ENCODE measurements at regions not wholly inside any gene's neighbourhood (a gene's known extent, or its start where the extent isn't known, plus 50 kb on each side); places are given as distances from the start of the nearest gene placed in this dataset.

GRCh38 chr3:104731074-104731473, 635.6 kb upstream of the ALCAM start:
- no peak for DNase-seq

- DNase-seq: no peak
Observed at GRCh38 chr3:104734627-104735026, 632.1 kb upstream of the ALCAM start.

- DNase-seq: no peak
Observed at GRCh38 chr3:104735691-104736090, 631.0 kb upstream of the ALCAM start.

DNA sequence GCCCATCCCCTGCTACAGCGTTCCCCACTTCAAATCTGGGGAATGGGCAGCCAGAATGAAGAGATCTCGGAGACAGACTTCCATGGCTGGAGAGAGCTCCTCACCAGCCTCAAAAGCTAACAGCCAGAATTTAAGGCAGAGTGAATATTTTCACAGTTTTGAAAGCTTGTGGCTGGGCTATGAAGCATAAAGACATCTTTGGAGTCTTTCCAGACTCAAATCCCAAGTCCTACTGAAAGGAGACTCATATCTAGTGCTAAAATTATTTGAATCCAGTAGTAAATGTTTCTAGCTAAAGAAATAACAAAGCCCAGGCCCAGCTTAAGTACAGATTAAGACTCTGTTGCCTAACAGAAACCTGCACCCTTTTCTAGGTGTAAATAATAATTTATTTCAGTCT, 628.4 kb upstream of the ALCAM start:
- no peak for DNase-seq

DNA sequence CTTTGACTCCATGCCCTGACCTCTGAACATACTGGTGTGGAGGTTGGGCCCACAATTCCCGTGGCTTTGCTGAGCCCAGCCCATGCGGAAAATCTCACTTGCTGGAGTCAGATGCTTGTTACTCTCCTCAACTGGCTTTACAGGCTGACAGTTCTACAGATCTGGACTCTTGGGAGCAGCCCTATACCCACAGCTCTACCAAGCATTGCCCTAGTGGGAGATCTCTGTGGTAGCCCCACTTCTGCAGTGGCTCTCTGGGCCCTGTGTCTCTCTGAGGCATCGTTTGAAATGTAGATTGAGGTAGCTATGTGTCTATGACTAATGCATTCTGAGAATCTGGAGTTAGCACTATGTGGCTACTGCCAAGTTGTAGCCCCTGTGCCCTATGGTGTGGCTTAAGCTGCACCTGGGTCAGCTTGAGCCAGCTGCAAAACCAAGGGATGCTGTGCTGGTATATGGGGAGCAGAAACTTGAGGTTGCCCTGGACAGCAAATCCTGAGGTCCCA, 625.8 kb upstream of the ALCAM start:
- no peak for DNase-seq

DNA sequence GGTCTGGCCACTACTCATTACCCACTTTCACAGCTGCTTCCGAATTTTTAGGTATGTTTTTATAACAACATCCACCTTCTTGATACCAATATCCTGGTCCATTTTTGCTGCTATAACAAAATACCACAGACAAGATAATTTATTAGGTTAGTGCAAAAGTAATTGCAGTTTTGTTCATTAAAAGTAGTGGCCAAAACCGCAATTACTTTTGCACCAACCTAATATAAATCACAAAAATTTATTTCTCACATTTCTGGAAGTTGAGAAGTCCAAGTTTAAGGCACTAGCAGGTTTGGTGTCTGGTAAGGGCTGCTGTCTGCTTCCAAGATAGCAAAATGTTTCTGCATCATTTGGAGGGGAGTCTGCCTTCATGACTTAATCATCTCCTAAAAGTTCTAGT, 624.7 kb upstream of the ALCAM start:
- no peak for DNase-seq

GRCh38 chr3:104745313-104745712, 621.4 kb upstream of the ALCAM start:
- no peak for DNase-seq

DNA sequence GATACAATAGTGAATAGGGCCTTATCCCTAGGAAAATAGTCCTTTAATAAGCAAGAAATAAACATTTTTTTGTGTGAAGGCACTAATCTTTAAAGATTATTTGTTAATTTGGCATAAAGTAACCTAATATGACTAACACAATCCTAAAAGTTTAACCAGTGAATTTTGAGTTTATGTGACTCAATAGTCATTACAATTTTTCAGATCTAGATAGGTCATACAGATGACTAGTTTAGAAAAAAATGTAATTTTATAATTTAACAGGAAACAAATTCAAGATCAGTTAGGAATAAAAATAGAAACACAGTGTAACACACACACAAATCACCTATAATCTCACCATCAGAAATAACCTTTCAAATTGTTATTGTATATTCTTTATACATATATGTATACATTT, 620.7 kb upstream of the ALCAM start:
- DNase-seq: no peak

DNA sequence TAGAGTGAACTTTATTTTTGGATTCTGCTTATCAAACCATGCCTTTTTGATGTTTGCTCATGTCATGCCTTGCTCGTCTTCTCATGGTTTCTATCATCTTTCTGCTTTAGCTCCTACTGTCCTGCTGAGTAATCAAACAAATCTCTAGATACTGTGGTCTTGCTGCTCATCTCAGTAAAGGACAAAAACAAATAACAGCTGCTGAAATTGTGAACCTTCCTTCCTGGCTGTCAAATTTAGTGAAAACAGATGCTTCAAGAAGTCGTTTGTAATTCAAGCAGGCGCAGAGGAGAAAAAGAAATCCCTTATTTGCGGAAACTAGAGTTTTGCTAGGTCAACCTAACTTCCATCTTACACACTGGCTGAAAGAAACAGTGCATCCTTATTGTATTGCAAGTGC, 616.1 kb upstream of the ALCAM start:
- DNase-seq: peak; percentile 15

DNA sequence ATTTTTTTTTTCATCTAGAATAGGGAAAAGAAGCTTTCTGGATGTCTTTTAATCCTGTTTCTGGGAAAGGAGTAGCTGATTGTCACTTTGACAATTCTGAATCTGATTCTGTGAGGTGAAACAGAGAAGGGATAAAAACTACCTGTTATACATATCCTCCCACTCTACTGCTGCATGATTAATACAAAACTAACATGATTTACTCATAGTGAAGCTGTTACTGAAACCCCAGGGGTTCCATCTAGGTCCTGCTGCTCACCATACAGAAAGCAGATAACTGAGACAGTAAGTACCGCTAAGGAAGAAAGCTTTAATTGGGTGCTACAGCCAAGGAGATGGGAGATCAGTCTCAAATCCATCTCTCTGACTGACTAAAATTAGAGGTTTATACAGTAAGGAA, 610.9 kb upstream of the ALCAM start:
- no peak for DNase-seq

- DNase-seq: no peak
Observed at GRCh38 chr3:104763007-104763406, 603.7 kb upstream of the ALCAM start.

DNA sequence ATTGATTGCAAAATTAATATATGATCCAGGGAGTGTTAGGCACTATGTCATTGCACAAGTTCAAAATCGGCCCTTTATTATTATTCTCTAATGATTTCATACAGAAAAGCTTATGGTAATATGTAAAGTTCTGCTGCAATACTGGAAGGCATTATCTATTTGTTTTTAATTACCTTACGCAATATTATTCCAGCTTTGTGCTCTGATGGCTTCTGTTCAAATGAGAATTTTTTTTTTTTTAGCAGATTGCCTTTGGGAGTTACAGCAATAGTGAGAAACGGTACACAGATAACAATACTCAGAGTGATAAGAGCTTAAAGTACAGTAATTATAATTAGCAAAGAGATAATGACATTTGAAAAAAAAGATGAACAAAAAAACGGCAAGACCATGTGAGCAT, 602.2 kb upstream of the ALCAM start:
- DNase-seq: no peak

GRCh38 chr3:104768886-104769285, 597.8 kb upstream of the ALCAM start:
- no peak for DNase-seq

DNA sequence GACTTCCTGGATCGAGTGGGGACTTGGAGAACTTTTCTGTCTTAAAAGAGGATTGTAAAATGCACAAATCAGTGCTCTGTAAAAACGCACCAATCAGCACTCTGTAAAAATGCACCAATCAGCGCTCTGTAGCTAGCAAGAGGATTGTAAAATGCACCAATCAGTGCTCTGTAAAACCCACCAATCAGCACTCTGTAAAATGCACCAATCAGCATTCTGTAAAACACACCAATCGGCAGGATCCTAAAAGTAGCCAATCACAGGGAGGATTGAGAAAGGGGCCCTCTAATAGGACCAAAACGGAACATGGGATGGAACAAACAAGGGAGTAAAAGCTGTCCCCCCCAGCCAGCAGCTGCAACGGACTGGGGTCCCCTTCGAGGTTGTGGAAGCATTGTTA, 587.4 kb upstream of the ALCAM start:
- DNase-seq: no peak

DNA sequence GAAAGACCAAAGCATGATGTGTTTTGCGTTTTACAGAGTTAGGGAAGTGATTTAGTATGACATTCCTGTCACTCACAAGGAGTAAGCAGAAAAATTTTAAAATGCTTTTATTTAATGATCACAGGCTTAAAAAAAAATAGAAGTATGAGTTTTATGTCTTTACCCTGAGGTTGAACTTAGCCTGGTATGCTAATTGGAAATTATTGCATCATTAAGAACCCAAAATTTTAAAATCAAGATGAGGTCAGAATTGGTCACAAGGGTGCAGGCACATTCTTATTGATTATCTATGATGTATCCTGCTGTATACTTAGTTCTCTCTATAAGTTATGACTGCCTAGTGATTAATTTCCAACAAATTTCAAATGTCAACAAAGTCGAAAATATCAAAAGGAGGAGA, 585.6 kb upstream of the ALCAM start:
- no peak for DNase-seq

- no peak for DNase-seq
Observed at GRCh38 chr3:104785947-104786346, 580.8 kb upstream of the ALCAM start.

DNA sequence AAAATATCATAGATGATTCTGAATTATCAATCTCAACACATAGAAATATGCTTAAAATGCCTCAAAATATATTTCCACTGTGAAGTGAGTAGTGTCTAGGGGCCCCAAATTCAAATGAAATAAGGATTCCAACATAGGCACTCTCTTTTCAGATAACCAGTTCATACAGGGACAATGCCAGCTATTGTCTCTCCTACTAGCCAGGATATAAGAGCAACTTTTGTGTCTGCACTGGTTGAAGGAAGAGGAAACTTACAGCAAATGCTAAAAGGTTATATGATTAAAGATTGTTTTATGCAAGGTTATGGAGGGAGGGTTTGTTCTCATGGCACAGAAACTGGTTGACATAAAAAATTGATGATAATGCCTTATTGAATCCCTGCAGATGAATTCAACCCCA, 579.4 kb upstream of the ALCAM start:
- no peak for DNase-seq

DNA sequence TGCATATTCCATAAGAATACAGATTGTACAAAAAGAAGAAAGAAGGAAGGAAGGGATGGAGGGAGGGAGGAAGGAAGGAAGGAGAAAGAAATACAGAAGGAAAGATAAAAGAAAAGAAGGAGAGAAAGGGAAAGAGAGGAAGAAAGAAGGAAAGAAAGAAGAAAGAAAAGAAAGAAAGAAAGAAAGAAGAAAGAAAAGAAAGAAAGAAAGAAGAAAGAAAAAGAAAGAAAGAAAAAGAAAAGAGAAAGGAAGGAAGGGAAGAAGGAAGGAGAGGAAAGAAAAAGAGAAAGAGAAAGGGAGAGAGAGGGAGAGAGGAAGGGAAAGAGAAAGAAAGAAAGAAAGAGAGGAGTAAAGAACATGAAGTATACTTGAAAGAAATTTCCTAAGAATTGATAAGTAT, 577.9 kb upstream of the ALCAM start:
- no peak for DNase-seq

GRCh38 chr3:104791331-104791730, 575.4 kb upstream of the ALCAM start:
- DNase-seq: no peak

DNA sequence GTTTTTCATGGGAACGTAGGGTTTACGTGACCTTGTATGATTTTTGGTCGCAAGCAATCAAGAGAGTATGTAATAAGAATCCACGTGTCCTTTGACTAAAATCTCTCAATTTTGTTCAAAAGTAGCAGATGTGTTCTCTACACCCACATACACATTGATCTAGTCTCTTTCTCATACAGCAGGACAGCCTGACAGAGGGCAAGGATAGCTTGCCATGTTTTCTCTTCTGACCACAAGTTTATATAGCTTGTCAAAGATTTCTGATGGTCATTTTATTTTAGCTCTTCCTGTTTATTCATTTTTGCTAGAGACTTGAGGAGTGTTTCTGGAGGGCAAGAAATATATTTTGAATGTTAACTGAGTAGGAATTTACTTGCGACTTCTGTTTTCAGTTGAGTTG, 570.2 kb upstream of the ALCAM start:
- DNase-seq: no peak

GRCh38 chr3:104805042-104805441, 561.7 kb upstream of the ALCAM start:
- DNase-seq: no peak

DNA sequence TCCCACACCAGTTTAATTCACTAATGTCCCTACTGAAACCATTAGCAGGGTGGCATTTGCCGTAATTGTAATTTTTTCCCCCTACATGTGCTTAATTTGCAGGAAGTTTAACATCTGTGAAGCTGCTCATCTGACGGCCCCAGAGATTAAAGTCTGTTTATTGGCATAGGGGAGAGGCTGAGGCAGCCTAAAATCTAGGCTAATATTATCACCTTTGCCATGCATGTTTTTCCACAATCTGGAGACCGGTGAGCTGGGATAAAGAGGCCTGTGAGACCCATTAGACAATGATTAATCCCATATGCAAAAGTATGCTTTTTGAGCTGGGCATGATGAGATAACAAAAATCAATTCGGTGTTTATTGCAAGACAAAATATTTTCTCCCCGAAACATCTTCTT, 561.2 kb upstream of the ALCAM start:
- DNase-seq: no peak

- peak; percentile 24 for DNase-seq
Observed at GRCh38 chr3:104810896-104811295, 555.8 kb upstream of the ALCAM start.

DNA sequence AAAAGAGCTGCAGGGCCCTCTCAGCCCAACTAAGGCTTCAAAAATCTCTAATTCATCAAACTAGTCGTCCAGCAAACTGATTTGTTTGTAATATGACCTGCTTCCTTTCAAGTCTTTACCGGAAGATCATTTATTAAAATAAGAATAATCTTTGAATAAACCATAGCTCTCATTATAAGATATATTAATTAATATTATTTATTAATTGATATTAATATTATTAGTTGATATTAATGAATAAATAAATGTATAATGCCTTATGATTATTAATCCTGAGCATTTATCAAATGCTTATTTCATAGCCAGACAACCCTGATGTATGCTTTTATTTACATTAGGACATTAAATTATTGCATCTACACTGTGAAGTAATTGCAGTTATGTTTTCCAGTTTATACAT, 550.7 kb upstream of the ALCAM start:
- no peak for DNase-seq

GRCh38 chr3:104816716-104817115, 550.0 kb upstream of the ALCAM start:
- DNase-seq: no peak

- DNase-seq: no peak
Observed at GRCh38 chr3:104819333-104819732, 547.4 kb upstream of the ALCAM start.
